ENCODE measurements at regions not wholly inside any gene's neighbourhood (a gene's known extent, or its start where the extent isn't known, plus 50 kb on each side); places are given as distances from the start of the nearest gene placed in this dataset.

- TF ChIP-seq SMC3 (IDR thresholded peaks at IDR 0.05): no peak
- TF ChIP-seq MAX (IDR thresholded peaks at IDR 0.05): no peak
- no peak for TF ChIP-seq RCOR1 (IDR thresholded peaks at IDR 0.05; ENCODE audit: low read depth, low read length)
- no peak for TF ChIP-seq POLR2A (IDR thresholded peaks at IDR 0.05; ENCODE audit: low read length)
- no peak for TF ChIP-seq POLR2AphosphoS2 (conservative IDR thresholded peaks at IDR 0.05; ENCODE audit: low read length)
- no peak for TF ChIP-seq SREBF2 (IDR thresholded peaks at IDR 0.05)
- TF ChIP-seq, protein P1, sequence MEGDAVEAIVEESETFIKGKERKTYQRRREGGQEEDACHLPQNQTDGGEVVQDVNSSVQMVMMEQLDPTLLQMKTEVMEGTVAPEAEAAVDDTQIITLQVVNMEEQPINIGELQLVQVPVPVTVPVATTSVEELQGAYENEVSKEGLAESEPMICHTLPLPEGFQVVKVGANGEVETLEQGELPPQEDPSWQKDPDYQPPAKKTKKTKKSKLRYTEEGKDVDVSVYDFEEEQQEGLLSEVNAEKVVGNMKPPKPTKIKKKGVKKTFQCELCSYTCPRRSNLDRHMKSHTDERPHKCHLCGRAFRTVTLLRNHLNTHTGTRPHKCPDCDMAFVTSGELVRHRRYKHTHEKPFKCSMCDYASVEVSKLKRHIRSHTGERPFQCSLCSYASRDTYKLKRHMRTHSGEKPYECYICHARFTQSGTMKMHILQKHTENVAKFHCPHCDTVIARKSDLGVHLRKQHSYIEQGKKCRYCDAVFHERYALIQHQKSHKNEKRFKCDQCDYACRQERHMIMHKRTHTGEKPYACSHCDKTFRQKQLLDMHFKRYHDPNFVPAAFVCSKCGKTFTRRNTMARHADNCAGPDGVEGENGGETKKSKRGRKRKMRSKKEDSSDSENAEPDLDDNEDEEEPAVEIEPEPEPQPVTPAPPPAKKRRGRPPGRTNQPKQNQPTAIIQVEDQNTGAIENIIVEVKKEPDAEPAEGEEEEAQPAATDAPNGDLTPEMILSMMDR (IDR thresholded peaks at IDR 0.05): no peak
- TF ChIP-seq EP300 (IDR thresholded peaks at IDR 0.05): no peak
- TF ChIP-seq, protein P2, sequence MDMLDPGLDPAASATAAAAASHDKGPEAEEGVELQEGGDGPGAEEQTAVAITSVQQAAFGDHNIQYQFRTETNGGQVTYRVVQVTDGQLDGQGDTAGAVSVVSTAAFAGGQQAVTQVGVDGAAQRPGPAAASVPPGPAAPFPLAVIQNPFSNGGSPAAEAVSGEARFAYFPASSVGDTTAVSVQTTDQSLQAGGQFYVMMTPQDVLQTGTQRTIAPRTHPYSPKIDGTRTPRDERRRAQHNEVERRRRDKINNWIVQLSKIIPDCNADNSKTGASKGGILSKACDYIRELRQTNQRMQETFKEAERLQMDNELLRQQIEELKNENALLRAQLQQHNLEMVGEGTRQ (IDR thresholded peaks at IDR 0.05): no peak
- TF ChIP-seq JUN (IDR thresholded peaks at IDR 0.05): no peak
- no peak for TF ChIP-seq EHMT2 (IDR thresholded peaks at IDR 0.05; ENCODE audit: low read depth)
- TF ChIP-seq ESRRA (IDR thresholded peaks at IDR 0.05; ENCODE audit: borderline replicate concordance, low read length): no peak
- TF ChIP-seq PHF8 (IDR thresholded peaks at IDR 0.05; ENCODE audit: borderline replicate concordance, low read depth): no peak
Observed at GRCh38 chr12:65673156-65673690, 151.1 kb upstream of the HMGA2 start.

All from A549 (cell line).